Dendritic cell treated with granulocyte-macrophage colony-stimulating factor and Interleukin-4, amounts not matched to agents 40 ng/mL and 50 ng/mL, for 4 days (primary cell): ENCODE measurements at regions not wholly inside any gene's neighbourhood (a gene's known extent, or its start where the extent isn't known, plus 50 kb on each side); places are given as distances from the start of the nearest gene placed in this dataset.

Source experiments
- H3K27ac Mint-ChIP-seq: one replicate; pipeline ENCODE4 v1.8.0; 2022; ENCODE audit warnings: mild to moderate bottlenecking, mixed read lengths
- H3K27me3 Mint-ChIP-seq: one replicate; pipeline ENCODE4 v1.8.0; 2022; ENCODE audit warnings: mild to moderate bottlenecking, mixed read lengths
- H3K36me3 Mint-ChIP-seq: one replicate; pipeline ENCODE4 v1.8.0; 2022; ENCODE audit warnings: low read depth, mixed read lengths
- H3K4me1 Mint-ChIP-seq: one replicate; pipeline ENCODE4 v1.8.0; 2022; ENCODE audit warnings: low read depth, mixed read lengths
- H3K4me3 Mint-ChIP-seq: one replicate; pipeline ENCODE4 v1.8.0; 2022; ENCODE audit warnings: mild to moderate bottlenecking, moderate library complexity, mixed read lengths
- H3K9me3 Mint-ChIP-seq: one replicate; pipeline ENCODE4 v1.8.0; 2022; ENCODE audit warnings: mixed read lengths
- intact Hi-C: fragments of 100-400 bp; cut with micrococcal nuclease; formaldehyde crosslinking; loops from one replicate; pipeline ENCODE4 v1.15.0; 2022

DNA sequence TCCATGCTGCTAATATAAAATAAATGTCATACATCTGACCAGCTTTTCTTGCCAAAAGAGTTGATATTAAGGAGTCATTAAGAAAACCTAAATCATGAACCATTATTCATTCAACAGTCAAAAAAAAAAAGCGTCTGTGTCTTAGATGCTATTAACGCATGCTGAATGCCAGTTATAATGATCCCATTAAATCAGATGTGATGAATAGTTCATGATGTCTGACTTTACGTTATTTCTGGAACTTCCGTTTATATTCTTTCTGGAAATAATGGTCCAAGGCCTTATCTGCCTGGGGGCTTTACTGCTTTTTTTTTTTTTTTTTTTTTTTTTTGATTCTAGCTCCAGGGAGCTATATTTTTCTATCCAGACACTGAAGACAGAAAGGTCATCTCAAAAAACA lies 877.1 kb downstream of the HACE1 start:
- Mint-ChIP-seq H3K9me3 (peaks cover 8% of the 10 kb centered on the region), H3K27ac (no peak overlapping the region), H3K27me3 (no peaks in the 10 kb centered on the region), H3K4me3 (no peak overlapping the region), H3K36me3 (no peaks in the 10 kb centered on the region), H3K4me1 (no peaks in the 10 kb centered on the region)
- intact Hi-C loops = no loop called here

DNA sequence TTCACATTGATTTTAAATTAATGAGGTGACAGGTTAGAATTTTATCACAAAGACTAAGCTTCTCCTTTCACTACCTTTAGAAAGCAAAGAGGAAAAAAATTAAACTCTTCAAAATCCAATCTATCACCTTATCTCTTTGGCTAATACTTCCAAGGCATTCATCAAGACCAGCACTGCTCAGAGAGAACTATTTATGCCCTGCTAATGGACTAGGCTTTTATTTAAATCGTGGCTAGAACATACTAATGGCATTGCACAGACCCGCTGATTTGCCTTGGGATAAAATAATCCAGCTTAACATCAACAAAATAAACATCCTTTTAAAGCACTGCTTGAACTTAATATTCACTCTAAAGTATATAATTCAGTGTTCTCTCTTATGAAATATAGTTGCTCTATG lies 880.4 kb downstream of the HACE1 start:
- intact Hi-C loops = no loop called here
- Mint-ChIP-seq H3K36me3 (no peaks in the 10 kb centered on the region), H3K4me3 (no peak overlapping the region), H3K9me3 (peaks cover 8% of the 10 kb centered on the region), H3K27ac (no peak overlapping the region), H3K27me3 (no peaks in the 10 kb centered on the region), H3K4me1 (no peaks in the 10 kb centered on the region)

- Mint-ChIP-seq H3K27me3 (no peaks in the 10 kb centered on the region), H3K36me3 (no peaks in the 10 kb centered on the region), H3K4me3 (no peak overlapping the region), H3K9me3 (peaks cover 9% of the 10 kb centered on the region), H3K27ac (no peak overlapping the region), H3K4me1 (no peaks in the 10 kb centered on the region)
- intact Hi-C loops = no loop called here
Measured at GRCh38 chr6:103937389-103937788, 922.3 kb downstream of the HACE1 start.

DNA sequence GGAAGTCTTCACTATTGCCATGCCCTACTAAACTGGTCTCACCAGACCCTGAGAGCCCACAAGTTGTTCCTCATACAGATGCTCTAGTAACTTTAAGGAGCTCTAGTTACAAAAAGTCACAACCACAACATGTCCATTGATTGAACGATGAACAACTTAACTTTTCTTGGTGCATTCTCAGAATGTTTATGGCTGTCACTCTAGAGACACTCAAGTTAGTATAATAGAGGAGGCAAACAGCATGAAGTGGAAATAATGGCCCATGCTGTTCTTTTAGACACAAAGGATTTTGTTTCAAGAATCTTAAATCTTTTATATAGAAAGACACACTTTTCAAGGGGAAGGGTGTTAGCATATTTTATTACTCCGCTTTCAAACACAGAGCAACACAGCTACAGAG lies 934.4 kb downstream of the HACE1 start:
- no peaks in the 10 kb centered on the region for H3K27me3 Mint-ChIP-seq
- peaks cover 12% of the 10 kb centered on the region for H3K9me3 Mint-ChIP-seq
- no peak overlapping the region for H3K4me3 Mint-ChIP-seq
- intact Hi-C loops = no loop called here
- H3K4me1 Mint-ChIP-seq = no peaks in the 10 kb centered on the region
- no peaks in the 10 kb centered on the region for H3K36me3 Mint-ChIP-seq
- no peak overlapping the region for H3K27ac Mint-ChIP-seq

DNA sequence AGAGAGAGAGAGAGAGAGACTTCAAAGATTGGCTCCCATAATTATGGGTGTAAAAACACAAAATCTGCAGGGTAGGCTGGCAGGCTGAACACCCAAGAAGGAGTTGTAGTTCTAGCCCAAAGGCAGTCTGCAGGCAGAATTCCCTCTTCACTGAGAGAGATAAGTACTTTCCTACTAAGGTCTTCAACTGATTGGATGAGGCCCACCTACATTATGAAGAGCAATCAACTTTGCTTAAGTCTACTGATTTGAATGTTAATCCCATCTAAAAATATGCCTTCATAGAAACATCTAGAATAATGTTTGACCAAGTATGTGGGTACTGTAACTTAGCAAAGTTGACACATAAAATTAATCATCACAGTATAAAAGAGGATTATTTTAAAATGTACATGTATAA lies 949.7 kb downstream of the HACE1 start:
- H3K9me3 Mint-ChIP-seq = peaks cover 16% of the 10 kb centered on the region
- no peaks in the 10 kb centered on the region for H3K27me3 Mint-ChIP-seq
- no peak overlapping the region for H3K27ac Mint-ChIP-seq
- intact Hi-C loops = no loop called here
- no peaks in the 10 kb centered on the region for H3K4me1 Mint-ChIP-seq
- no peak overlapping the region for H3K4me3 Mint-ChIP-seq
- H3K36me3 Mint-ChIP-seq = no peaks in the 10 kb centered on the region

DNA sequence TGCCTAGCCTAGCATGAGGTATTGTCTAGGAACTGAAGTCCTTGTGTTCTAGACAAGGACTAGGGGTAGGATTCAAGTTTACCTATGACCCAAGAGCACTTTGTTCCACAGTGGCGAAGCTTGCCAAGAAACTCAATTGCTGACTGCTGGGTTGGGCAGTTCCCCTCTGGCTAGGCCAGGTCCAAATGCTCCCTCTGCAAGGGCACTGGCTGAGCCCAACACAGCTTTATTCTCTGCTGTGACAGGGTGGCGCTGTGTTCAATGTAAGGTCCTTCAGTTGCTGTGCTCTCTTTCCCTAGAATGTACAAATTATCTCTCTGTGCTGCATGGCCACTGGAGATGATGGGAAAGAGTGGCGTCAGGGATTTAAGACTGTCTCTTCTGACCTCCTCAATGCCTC lies 950.8 kb downstream of the HACE1 start:
- no peak overlapping the region for H3K27ac Mint-ChIP-seq
- peaks cover 25% of the 10 kb centered on the region for H3K9me3 Mint-ChIP-seq
- no peaks in the 10 kb centered on the region for H3K36me3 Mint-ChIP-seq
- intact Hi-C loops = no loop called here
- no peaks in the 10 kb centered on the region for H3K4me1 Mint-ChIP-seq
- no peaks in the 10 kb centered on the region for H3K27me3 Mint-ChIP-seq
- H3K4me3 Mint-ChIP-seq = no peak overlapping the region

DNA sequence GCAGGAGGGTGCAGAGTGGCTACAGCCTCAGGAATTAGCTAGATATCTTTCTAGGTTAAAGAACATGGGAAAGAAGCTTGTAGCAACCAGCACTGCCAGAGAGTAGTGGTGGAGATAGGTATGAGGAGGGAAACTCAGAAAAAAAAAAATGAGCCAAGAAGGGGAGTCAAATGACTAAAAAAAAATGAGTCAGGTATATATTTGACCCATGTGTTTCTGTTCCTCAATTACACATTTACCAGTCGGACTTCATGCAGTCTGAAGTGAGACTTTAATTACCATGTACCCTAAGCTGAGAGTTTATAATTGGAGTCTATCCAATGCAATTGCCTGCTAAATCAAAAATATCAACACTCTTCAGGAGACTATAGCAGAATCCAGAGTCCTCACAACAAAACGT lies 964.6 kb downstream of the HACE1 start:
- Mint-ChIP-seq H3K9me3 (no peaks in the 10 kb centered on the region), H3K4me1 (no peaks in the 10 kb centered on the region), H3K36me3 (no peaks in the 10 kb centered on the region), H3K27me3 (no peaks in the 10 kb centered on the region), H3K27ac (no peak overlapping the region), H3K4me3 (no peak overlapping the region)
- intact Hi-C loops = no loop called here

DNA sequence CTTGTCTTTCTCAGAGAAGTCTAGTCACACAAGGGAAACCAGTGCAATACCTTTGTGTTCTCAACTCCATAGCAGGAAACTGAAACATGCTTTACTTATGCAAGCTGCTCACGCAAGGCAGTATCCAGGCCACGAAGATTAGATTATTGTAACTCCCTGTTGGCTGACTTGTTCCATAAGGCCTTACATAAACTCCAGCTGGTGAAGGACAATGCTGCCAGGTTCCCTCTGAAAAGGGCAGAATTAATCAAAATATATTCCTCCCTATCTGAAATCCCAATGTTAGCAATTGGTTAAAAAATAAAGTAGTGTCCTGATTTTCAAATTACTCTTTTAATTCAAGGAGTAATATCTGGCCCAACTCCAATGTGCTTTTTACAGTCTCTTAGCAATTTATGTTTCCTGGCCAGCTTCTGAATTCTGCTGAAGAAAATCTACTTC lies 966.6 kb downstream of the HACE1 start:
- Mint-ChIP-seq H3K27me3 (no peaks in the 10 kb centered on the region), H3K36me3 (no peaks in the 10 kb centered on the region), H3K4me3 (no peak overlapping the region), H3K27ac (no peak overlapping the region), H3K9me3 (no peaks in the 10 kb centered on the region), H3K4me1 (no peaks in the 10 kb centered on the region)
- intact Hi-C loops = no loop called here

GRCh38 chr6:103886951-103887350 lies 972.8 kb downstream of the HACE1 start:
- Mint-ChIP-seq H3K27me3 (no peaks in the 10 kb centered on the region), H3K9me3 (peaks cover 7% of the 10 kb centered on the region), H3K4me1 (no peaks in the 10 kb centered on the region), H3K4me3 (no peak overlapping the region), H3K36me3 (no peaks in the 10 kb centered on the region), H3K27ac (no peak overlapping the region)
- intact Hi-C loops = no loop called here

- no peaks in the 10 kb centered on the region for H3K36me3 Mint-ChIP-seq
- H3K27ac Mint-ChIP-seq = no peak overlapping the region
Measured at GRCh38 chr6:103885446-103885845, 974.3 kb downstream of the HACE1 start.

DNA sequence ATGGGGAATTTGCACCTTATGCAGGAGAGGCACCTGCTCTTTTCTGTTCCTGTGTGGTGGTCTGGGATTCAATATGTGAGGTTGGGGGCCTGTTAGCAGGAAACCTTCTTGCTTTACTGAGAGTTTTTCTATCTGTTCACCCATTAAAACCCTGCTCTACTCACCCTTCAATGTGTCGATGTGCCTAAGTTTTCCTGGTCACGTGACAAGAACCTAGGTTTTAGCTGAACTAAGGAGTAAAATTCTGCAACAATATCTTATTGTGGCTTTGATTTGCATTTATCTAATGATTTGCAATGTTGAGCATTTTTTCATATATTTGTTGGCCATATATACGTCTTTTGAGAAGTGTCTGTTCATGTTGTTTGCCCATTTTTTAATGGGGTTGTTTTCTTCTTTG lies 979.9 kb downstream of the HACE1 start:
- intact Hi-C loops = no loop called here
- Mint-ChIP-seq H3K27me3 (no peaks in the 10 kb centered on the region), H3K4me3 (no peak overlapping the region), H3K4me1 (no peaks in the 10 kb centered on the region), H3K9me3 (peaks cover 28% of the 10 kb centered on the region), H3K36me3 (no peaks in the 10 kb centered on the region), H3K27ac (no peak overlapping the region)

More at GRCh38 chr6:103885446-103885845, 974.3 kb downstream of the HACE1 start:
- Mint-ChIP-seq H3K4me1 (no peaks in the 10 kb centered on the region), H3K27me3 (no peaks in the 10 kb centered on the region), H3K4me3 (no peak overlapping the region), H3K9me3 (peaks cover 9% of the 10 kb centered on the region)
- intact Hi-C loops = no loop called here

- intact Hi-C loops = no loop called here
- Mint-ChIP-seq H3K4me3 (no peak overlapping the region), H3K9me3 (peaks cover 19% of the 10 kb centered on the region), H3K4me1 (no peaks in the 10 kb centered on the region), H3K36me3 (no peaks in the 10 kb centered on the region), H3K27ac (no peak overlapping the region), H3K27me3 (no peaks in the 10 kb centered on the region)
Measured at GRCh38 chr6:103875221-103875620, 984.5 kb downstream of the HACE1 start.

DNA sequence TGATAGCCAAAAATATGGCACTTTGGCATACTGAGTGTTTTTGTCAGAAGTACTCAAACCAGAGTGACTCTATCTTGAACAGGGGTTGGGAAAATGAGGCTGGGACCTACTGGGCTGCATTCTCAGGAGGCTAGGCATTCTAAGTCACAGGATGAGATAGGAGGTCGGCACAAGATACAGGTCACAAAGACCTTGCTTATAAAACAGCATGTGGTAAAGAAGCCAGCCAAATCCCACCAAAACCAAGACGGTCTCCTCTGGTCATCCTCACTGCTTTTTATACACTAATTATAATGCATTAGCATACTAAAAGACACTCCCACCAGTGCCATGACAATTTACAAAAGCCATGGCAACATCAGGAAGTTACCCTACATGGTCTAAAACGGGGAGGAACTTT lies 985.1 kb downstream of the HACE1 start:
- Mint-ChIP-seq H3K4me1 (no peaks in the 10 kb centered on the region), H3K27me3 (no peaks in the 10 kb centered on the region)
- intact Hi-C loops = no loop called here

GRCh38 chr6:103872678-103873077 lies 987.0 kb downstream of the HACE1 start:
- no peak overlapping the region for H3K4me3 Mint-ChIP-seq
- peaks cover 6% of the 10 kb centered on the region for H3K9me3 Mint-ChIP-seq
- intact Hi-C loops = no loop called here
- no peaks in the 10 kb centered on the region for H3K36me3 Mint-ChIP-seq
- H3K4me1 Mint-ChIP-seq = no peaks in the 10 kb centered on the region
- no peaks in the 10 kb centered on the region for H3K27me3 Mint-ChIP-seq
- no peak overlapping the region for H3K27ac Mint-ChIP-seq

More for the DNA sequence above, 985.1 kb downstream of the HACE1 start:
- Mint-ChIP-seq H3K4me3 (no peak overlapping the region), H3K9me3 (peaks cover 14% of the 10 kb centered on the region), H3K36me3 (no peaks in the 10 kb centered on the region), H3K27ac (no peak overlapping the region)

GRCh38 chr6:103872233-103872632 lies 987.5 kb downstream of the HACE1 start:
- H3K27ac Mint-ChIP-seq = no peak overlapping the region
- no peaks in the 10 kb centered on the region for H3K4me1 Mint-ChIP-seq
- no peak overlapping the region for H3K4me3 Mint-ChIP-seq
- H3K27me3 Mint-ChIP-seq = no peaks in the 10 kb centered on the region
- intact Hi-C loops = no loop called here
- H3K36me3 Mint-ChIP-seq = no peaks in the 10 kb centered on the region
- peaks cover 8% of the 10 kb centered on the region for H3K9me3 Mint-ChIP-seq
